ENCODE measurements at regions not wholly inside any gene's neighbourhood (a gene's known extent, or its start where the extent isn't known, plus 50 kb on each side); places are given as distances from the start of the nearest gene placed in this dataset.

GRCh38 chr10:15448598-15448997 is 77.5 kb upstream of the FAM171A1 start:
- no peak for TF ChIP-seq CTCF (IDR thresholded peaks at IDR 0.05; ENCODE audit: low read depth, low read length)
- H3K9me3 ChIP-seq (ENCODE audit: control insufficient read depth, insufficient read depth, low read length): no peaks in the 10 kb centered on the region
- H3K27ac ChIP-seq (ENCODE audit: low read depth, low read length): no peak overlapping the region
- no peak for DNase-seq (ENCODE audit: low read depth, low spot score)
- CTCF ChIA-PET: no interaction called here
- no peak overlapping the region for H3K4me3 ChIP-seq (ENCODE audit: low read depth, low read length)
- POLR2A ChIA-PET: no interaction called here
- H3K27me3 ChIP-seq (ENCODE audit: control insufficient read depth, insufficient read depth, low read length): peaks cover 2% of the 10 kb centered on the region

- Histone ChIP-seq H3K27ac (ENCODE audit: low read depth, low read length) (no peak overlapping the region), H3K27me3 (ENCODE audit: control insufficient read depth, insufficient read depth, low read length) (peaks cover 4% of the 10 kb centered on the region), H3K4me3 (ENCODE audit: low read depth, low read length) (no peak overlapping the region), H3K9me3 (ENCODE audit: control insufficient read depth, insufficient read depth, low read length) (no peaks in the 10 kb centered on the region)
- ChIA-PET CTCF (no interaction called here), POLR2A (no interaction called here)
- DNase-seq (ENCODE audit: low read depth, low spot score): no peak
- no peak for TF ChIP-seq CTCF (IDR thresholded peaks at IDR 0.05; ENCODE audit: low read depth, low read length)
Observed at GRCh38 chr10:15445006-15445390, 73.9 kb upstream of the FAM171A1 start.

GRCh38 chr10:15444105-15445005 is 73.3 kb upstream of the FAM171A1 start:
- TF ChIP-seq CTCF (IDR thresholded peaks at IDR 0.05; ENCODE audit: low read depth, low read length): no peak
- POLR2A ChIA-PET: no interaction called here
- no peak overlapping the region for H3K4me3 ChIP-seq (ENCODE audit: low read depth, low read length)
- no peak overlapping the region for H3K27ac ChIP-seq (ENCODE audit: low read depth, low read length)
- H3K9me3 ChIP-seq (ENCODE audit: control insufficient read depth, insufficient read depth, low read length): no peaks in the 10 kb centered on the region
- no peak for DNase-seq (ENCODE audit: low read depth, low spot score)
- CTCF ChIA-PET: interaction anchor here (0.6 kb wide), 1 partner anchor 711 kb away, joined by 3 read pairs; no protein-coding TSS in a partner anchor
- H3K27me3 ChIP-seq (ENCODE audit: control insufficient read depth, insufficient read depth, low read length): peaks cover 2% of the 10 kb centered on the region

GRCh38 chr10:15442056-15442455 is 71.0 kb upstream of the FAM171A1 start:
- TF ChIP-seq CTCF (IDR thresholded peaks at IDR 0.05; ENCODE audit: low read depth, low read length): no peak
- ChIA-PET POLR2A (no interaction called here), CTCF (interaction anchor here (1.3 kb wide), 1 partner anchor 23 kb away, joined by 4 read pairs; no protein-coding TSS in a partner anchor)
- peaks cover 2% of the 10 kb centered on the region for H3K27me3 ChIP-seq (ENCODE audit: control insufficient read depth, insufficient read depth, low read length)
- no peaks in the 10 kb centered on the region for H3K9me3 ChIP-seq (ENCODE audit: control insufficient read depth, insufficient read depth, low read length)
- H3K4me3 ChIP-seq (ENCODE audit: low read depth, low read length): no peak overlapping the region
- H3K27ac ChIP-seq (ENCODE audit: low read depth, low read length): no peak overlapping the region
- DNase-seq (ENCODE audit: low read depth, low spot score): no peak

GRCh38 chr10:15440204-15440711 is 69.2 kb upstream of the FAM171A1 start:
- no peak for DNase-seq (ENCODE audit: low read depth, low spot score)
- H3K4me3 ChIP-seq (ENCODE audit: low read depth, low read length): no peak overlapping the region
- no peaks in the 10 kb centered on the region for H3K9me3 ChIP-seq (ENCODE audit: control insufficient read depth, insufficient read depth, low read length)
- ChIA-PET CTCF (interaction anchor here (1.4 to 4.0 kb wide), 2 partner anchors 11 to 272 kb away, joined by 3 to 34 read pairs; no protein-coding TSS in a partner anchor), POLR2A (no interaction called here)
- H3K27me3 ChIP-seq (ENCODE audit: control insufficient read depth, insufficient read depth, low read length): peaks cover 2% of the 10 kb centered on the region
- TF ChIP-seq CTCF (IDR thresholded peaks at IDR 0.05; ENCODE audit: low read depth, low read length): no peak
- no peak overlapping the region for H3K27ac ChIP-seq (ENCODE audit: low read depth, low read length)
